K562 (cell line): ENCODE measurements at regions not wholly inside any gene's neighbourhood (a gene's known extent, or its start where the extent isn't known, plus 50 kb on each side); places are given as distances from the start of the nearest gene placed in this dataset.

Experiments
- ETV6 ChIP-seq, 3 experiments: fragments of 150-350 bp in 1 of 3; sonication (generic) in 1 of 3; formaldehyde crosslinking in 1 of 3; IDR thresholded peaks; 2 replicates each; pipeline versions ENCODE4 v1.6.1 to v1.8.0; 2014 to 2022; ENCODE audit warnings: borderline replicate concordance in 2 of 3, low read depth in 2 of 3, antibody characterized with exemption in 1 of 3, low read length in 1 of 3, mild to moderate bottlenecking in 1 of 3, missing genetic modification reagents in 1 of 3
- GATAD2B ChIP-seq: fragments of 450-650 bp; IDR thresholded peaks from 2 replicates; pipeline ENCODE4 v1.6.1; 2017; ENCODE audit warnings: mild to moderate bottlenecking, borderline replicate concordance
- HNRNPH1 ChIP-seq: fragments of 200-400 bp; formaldehyde crosslinking; optimal IDR thresholded peaks from 2 replicates; pipeline ENCODE3; 2017; ENCODE audit warnings: low read depth, mild to moderate bottlenecking, low read length, moderate library complexity
- POLR2AphosphoS5 ChIP-seq: IDR thresholded peaks from 2 replicates; pipeline ENCODE4 v1.6.1; 2011; ENCODE audit warnings: mild to moderate bottlenecking, low read depth, low read length, moderate library complexity; ENCODE audit not compliant: control insufficient read depth, insufficient read depth
- ZNF146 ChIP-seq: IDR thresholded peaks from one replicate; pipeline ENCODE4 v1.6.1; 2018; ENCODE audit warnings: missing compliant biosample characterization; ENCODE audit not compliant: unreplicated experiment
- TF ChIP-seq, protein P1 (sequence below), 3 experiments: IDR thresholded peaks in 2 of 3; conservative IDR thresholded peaks in 1 of 3; 2 replicates each; pipeline ENCODE4 v1.5.1; 2011 to 2012; ENCODE audit warnings: low read length in 3 of 3, mild to moderate bottlenecking in 3 of 3, control low read depth in 2 of 3, improper control_type of control experiment in 1 of 3, inconsistent platforms in 1 of 3, low read depth in 1 of 3, mixed read lengths in 1 of 3, moderate library complexity in 1 of 3; ENCODE audit not compliant: insufficient read depth in 2 of 3

DNA sequence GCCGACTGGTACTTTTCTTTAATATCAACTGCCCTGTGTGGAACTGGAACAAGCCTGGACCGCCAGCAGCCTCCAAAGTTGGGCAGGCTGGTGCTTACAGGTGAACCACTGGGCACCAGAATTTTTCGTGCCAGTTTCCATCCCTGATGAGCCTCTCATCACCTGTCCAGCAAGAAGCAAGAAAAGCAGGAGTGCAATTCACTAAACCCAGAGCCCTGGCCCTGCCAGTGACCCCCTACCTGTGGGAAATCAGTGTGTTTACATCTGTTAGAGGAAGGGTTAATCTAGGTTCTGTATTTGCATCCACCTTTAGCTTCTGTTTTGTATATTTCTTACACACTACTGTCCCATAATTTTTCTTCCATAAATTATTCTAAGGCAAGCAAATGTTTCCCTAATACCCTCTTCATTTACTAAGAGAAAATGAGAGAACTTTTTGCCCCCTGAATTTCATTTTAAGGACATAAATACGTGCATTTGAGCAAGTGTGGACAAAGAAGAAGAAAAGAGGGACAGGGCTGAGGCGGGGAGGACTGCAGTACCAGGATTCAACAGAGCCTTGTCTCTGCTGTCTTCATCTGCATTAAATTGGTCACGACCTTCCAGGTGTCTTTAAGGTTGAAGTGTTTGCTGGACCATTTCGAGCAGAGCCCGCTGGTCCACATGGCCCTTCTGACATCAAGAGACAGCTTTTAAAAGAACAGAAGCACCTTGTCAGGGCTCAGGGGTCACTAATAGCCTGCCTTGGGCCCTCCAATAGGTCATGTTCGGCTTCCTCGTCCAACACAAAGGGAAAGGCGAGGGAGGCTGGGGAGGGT is 763.1 kb downstream of the BCL11A start:
- TF ChIP-seq HNRNPH1 (no peak), POLR2AphosphoS5 (no peak), ETV6 (IDR thresholded peaks at IDR 0.05; ENCODE audit: borderline replicate concordance in 1 of 2, low read depth in 2 of 2, low read length in 1 of 2) (no peak), ETV6 (CRISPR knock-in tag; IDR thresholded peaks at IDR 0.05; ENCODE audit: borderline replicate concordance) (no peak), GATAD2B (no peak), ZNF146 (CRISPR knock-in tag) (no peak)
- TF ChIP-seq, protein P1, sequence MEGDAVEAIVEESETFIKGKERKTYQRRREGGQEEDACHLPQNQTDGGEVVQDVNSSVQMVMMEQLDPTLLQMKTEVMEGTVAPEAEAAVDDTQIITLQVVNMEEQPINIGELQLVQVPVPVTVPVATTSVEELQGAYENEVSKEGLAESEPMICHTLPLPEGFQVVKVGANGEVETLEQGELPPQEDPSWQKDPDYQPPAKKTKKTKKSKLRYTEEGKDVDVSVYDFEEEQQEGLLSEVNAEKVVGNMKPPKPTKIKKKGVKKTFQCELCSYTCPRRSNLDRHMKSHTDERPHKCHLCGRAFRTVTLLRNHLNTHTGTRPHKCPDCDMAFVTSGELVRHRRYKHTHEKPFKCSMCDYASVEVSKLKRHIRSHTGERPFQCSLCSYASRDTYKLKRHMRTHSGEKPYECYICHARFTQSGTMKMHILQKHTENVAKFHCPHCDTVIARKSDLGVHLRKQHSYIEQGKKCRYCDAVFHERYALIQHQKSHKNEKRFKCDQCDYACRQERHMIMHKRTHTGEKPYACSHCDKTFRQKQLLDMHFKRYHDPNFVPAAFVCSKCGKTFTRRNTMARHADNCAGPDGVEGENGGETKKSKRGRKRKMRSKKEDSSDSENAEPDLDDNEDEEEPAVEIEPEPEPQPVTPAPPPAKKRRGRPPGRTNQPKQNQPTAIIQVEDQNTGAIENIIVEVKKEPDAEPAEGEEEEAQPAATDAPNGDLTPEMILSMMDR (IDR thresholded peaks at IDR 0.05 in 2 of 3, conservative IDR thresholded peaks at IDR 0.05 in 1 of 3; ENCODE audit: insufficient read depth in 2 of 3, low read depth in 1 of 3, low read length in 3 of 3), result no peak
